ENCODE measurements at regions not wholly inside any gene's neighbourhood (a gene's known extent, or its start where the extent isn't known, plus 50 kb on each side); places are given as distances from the start of the nearest gene placed in this dataset.

DNA sequence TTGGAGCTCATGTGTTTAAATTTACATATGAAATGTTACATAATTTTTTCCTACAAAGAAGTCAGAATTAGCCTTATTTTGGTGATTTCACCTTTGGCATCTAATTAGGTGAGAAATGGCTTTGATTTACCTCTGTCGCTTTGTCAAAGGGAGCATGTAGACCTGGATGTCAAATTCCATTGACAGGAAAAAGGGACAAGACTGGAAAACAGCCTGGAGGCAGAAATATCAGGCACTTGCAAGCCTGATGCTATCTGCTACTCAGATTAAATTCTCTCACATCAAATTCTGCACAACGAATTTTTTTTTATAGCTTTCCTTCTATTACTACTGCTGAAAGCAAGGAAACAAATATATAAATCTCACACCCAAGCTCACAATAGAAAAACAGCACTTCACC is 54.1 kb upstream of the CTNND2 start:
- TF ChIP-seq, protein P1, sequence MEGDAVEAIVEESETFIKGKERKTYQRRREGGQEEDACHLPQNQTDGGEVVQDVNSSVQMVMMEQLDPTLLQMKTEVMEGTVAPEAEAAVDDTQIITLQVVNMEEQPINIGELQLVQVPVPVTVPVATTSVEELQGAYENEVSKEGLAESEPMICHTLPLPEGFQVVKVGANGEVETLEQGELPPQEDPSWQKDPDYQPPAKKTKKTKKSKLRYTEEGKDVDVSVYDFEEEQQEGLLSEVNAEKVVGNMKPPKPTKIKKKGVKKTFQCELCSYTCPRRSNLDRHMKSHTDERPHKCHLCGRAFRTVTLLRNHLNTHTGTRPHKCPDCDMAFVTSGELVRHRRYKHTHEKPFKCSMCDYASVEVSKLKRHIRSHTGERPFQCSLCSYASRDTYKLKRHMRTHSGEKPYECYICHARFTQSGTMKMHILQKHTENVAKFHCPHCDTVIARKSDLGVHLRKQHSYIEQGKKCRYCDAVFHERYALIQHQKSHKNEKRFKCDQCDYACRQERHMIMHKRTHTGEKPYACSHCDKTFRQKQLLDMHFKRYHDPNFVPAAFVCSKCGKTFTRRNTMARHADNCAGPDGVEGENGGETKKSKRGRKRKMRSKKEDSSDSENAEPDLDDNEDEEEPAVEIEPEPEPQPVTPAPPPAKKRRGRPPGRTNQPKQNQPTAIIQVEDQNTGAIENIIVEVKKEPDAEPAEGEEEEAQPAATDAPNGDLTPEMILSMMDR (IDR thresholded peaks at IDR 0.05): no peak
- H3K9me3 ChIP-seq: no peaks in the 10 kb centered on the region
- H3K36me3 ChIP-seq: no peaks in the 10 kb centered on the region
- no peak overlapping the region for H3K27ac ChIP-seq
- no peak for ATAC-seq (ENCODE audit: insufficient number of reproducible peaks, low FRiP score, low read depth)
- no peaks in the 10 kb centered on the region for H3K27me3 ChIP-seq (replicated peaks; ENCODE audit: insufficient read depth)
- no peak overlapping the region for H3K4me3 ChIP-seq
- DNase-seq (ENCODE audit: low spot score): no peak
- no peaks in the 10 kb centered on the region for H3K4me1 ChIP-seq (ENCODE audit: control insufficient read depth in 1 of 2, low read depth in 2 of 2)

DNA sequence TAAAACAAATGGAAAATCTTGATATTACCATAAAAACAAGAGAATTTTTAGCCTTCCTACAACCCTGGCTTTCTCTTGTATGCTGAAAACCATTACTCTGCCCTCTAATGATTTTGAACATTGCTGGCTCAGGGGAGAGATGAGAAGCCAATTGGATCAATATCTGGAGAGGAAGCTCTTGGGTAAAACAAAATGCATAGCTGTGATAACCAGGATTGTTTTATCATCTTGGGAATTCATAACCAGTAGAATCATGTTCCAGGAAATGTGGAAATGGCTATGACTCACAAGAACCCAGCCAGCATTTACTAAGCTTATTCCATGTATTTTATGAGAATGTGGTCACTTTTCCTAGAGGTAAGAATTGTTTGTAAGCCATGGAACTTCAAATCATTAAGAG is 51.1 kb upstream of the CTNND2 start:
- Histone ChIP-seq H3K36me3 (no peaks in the 10 kb centered on the region), H3K9me3 (no peaks in the 10 kb centered on the region), H3K27me3 (replicated peaks; ENCODE audit: insufficient read depth) (no peaks in the 10 kb centered on the region), H3K4me1 (ENCODE audit: control insufficient read depth in 1 of 2, low read depth in 2 of 2) (no peaks in the 10 kb centered on the region), H3K4me3 (no peak overlapping the region), H3K27ac (no peak overlapping the region)
- TF ChIP-seq, protein P1 (IDR thresholded peaks at IDR 0.05): no peak
- DNase-seq (ENCODE audit: low spot score) (no peak), ATAC-seq (ENCODE audit: insufficient number of reproducible peaks, low FRiP score, low read depth) (no peak)

Data from thoracic aorta (tissue), 2 donors.